ENCODE measurements at regions not wholly inside any gene's neighbourhood (a gene's known extent, or its start where the extent isn't known, plus 50 kb on each side); places are given as distances from the start of the nearest gene placed in this dataset.

DNA sequence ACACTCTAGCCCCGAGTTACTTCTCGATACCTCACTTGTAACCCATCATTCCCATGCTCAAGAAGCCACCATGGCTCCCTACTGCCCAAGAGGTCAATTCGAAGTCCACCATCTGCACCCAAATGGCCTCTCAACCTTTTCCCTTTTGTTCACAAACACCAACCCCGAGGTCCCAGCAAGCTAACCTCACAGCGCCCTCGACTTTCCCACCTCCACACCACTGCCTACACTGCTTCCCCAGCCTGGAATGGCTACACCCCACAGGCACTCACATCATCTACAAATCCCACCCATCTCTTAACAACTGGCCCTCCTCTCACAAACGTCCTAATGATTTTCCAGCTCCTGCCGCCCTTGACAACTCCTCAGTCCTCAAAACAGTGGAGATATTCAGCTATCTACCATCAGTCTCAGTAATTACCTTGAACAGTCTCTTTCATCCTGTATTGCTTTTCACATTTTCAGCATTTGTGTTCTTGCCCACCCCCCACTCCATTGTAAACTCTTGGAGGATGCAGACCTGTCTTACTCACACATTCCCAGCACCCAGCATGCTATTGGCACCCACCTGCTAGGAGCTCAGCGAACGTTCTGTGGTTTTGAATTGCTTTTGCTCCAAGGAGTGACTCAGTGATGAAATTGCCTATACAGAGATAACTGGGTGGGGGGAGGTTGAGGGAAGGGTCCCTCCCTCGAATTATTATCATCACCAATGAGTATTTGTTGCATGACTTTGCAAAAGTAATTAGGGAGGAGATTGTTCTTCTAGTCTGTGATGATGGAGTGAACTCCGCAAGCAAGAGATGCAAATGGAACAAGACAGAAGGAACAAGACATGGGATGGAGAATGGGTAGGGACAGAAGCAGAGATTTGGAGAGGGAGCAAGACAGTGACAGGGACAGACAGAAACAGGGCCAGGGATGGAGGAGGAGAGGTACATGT lies 106.8 kb downstream of the CYP26B1 start:
- TF ChIP-seq, protein P1, sequence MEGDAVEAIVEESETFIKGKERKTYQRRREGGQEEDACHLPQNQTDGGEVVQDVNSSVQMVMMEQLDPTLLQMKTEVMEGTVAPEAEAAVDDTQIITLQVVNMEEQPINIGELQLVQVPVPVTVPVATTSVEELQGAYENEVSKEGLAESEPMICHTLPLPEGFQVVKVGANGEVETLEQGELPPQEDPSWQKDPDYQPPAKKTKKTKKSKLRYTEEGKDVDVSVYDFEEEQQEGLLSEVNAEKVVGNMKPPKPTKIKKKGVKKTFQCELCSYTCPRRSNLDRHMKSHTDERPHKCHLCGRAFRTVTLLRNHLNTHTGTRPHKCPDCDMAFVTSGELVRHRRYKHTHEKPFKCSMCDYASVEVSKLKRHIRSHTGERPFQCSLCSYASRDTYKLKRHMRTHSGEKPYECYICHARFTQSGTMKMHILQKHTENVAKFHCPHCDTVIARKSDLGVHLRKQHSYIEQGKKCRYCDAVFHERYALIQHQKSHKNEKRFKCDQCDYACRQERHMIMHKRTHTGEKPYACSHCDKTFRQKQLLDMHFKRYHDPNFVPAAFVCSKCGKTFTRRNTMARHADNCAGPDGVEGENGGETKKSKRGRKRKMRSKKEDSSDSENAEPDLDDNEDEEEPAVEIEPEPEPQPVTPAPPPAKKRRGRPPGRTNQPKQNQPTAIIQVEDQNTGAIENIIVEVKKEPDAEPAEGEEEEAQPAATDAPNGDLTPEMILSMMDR (IDR thresholded peaks at IDR 0.05 in 2 of 3, conservative IDR thresholded peaks at IDR 0.05 in 1 of 3; ENCODE audit: control insufficient read depth in 2 of 3, extremely low read depth in 1 of 3, insufficient read depth in 1 of 3, low read depth in 3 of 3, low read length in 3 of 3), result no peak
- TF ChIP-seq KDM1A (IDR thresholded peaks at IDR 0.05; ENCODE audit: borderline replicate concordance) (no peak), BMI1 (IDR thresholded peaks at IDR 0.05; ENCODE audit: borderline replicate concordance) (no peak), NR2C2 (IDR thresholded peaks at IDR 0.05; ENCODE audit: borderline replicate concordance, control insufficient read depth, insufficient read length, low read depth) (no peak), ZNF274 (IDR thresholded peaks at IDR 0.05; ENCODE audit: insufficient read depth, insufficient read length) (no peak), CREB1 (IDR thresholded peaks at IDR 0.05; ENCODE audit: low read depth) (no peak), RCOR1 (conservative IDR thresholded peaks at IDR 0.05; ENCODE audit: low read depth, low read length) (no peak), POLR2A (IDR thresholded peaks at IDR 0.05; ENCODE audit: low read depth, low read length) (no peak), RFX5 (IDR thresholded peaks at IDR 0.05; ENCODE audit: low read depth, low read length) (no peak), SP1 (IDR thresholded peaks at IDR 0.05; ENCODE audit: low read depth, low read length) (no peak), YY1 (IDR thresholded peaks at IDR 0.05; ENCODE audit: low read depth, low read length) (no peak), SREBF1 (IDR thresholded peaks at IDR 0.05; ENCODE audit: low read length) (no peak)
- TF ChIP-seq, protein P2, sequence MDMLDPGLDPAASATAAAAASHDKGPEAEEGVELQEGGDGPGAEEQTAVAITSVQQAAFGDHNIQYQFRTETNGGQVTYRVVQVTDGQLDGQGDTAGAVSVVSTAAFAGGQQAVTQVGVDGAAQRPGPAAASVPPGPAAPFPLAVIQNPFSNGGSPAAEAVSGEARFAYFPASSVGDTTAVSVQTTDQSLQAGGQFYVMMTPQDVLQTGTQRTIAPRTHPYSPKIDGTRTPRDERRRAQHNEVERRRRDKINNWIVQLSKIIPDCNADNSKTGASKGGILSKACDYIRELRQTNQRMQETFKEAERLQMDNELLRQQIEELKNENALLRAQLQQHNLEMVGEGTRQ (IDR thresholded peaks at IDR 0.05; ENCODE audit: borderline replicate concordance, low read depth, low read length), result no peak
- TF ChIP-seq, protein P3, sequence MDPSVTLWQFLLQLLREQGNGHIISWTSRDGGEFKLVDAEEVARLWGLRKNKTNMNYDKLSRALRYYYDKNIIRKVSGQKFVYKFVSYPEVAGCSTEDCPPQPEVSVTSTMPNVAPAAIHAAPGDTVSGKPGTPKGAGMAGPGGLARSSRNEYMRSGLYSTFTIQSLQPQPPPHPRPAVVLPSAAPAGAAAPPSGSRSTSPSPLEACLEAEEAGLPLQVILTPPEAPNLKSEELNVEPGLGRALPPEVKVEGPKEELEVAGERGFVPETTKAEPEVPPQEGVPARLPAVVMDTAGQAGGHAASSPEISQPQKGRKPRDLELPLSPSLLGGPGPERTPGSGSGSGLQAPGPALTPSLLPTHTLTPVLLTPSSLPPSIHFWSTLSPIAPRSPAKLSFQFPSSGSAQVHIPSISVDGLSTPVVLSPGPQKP (IDR thresholded peaks at IDR 0.05; ENCODE audit: low read depth, low read length), result no peak

Data from GM12878 (cell line).